ENCODE measurements at regions not wholly inside any gene's neighbourhood (a gene's known extent, or its start where the extent isn't known, plus 50 kb on each side); places are given as distances from the start of the nearest gene placed in this dataset.

DNA sequence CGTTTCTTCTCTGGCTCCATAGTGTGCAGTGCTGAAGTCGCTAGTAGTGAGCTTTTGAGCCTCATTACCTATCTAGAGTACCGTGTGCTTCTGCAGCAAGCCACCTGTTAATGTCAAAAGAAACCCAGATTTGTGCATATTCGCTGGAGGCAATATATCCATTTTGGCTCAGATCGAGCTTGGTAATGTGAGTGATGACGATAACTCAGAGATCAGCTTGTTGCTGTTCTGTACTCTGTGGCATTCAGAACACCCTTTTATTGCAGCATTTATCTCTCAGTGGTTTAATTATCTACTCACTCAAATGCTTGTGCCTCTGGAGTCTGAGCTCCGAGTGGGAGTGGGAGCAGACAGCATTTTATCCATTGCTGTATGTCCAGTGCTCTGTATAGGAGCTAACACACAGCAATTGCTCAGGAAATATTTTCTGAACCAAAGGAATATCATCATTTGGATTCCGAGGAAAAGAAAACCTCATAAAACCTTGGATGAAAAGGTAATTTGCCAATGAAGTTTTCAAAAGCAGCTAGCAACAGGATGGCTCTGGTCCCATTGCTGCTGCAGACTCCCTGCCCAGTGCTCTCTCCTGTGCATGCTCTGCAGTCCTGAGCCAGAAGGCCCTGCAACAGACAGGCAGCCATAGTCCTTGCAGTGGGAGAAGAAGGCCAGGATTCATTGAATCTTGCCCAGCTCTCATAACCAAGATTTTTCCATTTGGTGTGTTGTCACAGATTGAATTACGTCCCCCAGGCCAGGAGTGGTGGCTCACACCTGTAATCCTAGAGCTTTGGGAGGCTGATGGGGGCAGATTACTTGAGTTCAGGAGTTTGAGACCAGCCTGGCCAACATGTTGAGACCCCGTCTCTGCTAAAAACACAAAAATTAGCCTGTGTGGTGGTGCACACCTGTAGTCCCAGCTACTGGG is 183.8 kb downstream of the MYCN start:
- DNase-seq: no peak

DNA sequence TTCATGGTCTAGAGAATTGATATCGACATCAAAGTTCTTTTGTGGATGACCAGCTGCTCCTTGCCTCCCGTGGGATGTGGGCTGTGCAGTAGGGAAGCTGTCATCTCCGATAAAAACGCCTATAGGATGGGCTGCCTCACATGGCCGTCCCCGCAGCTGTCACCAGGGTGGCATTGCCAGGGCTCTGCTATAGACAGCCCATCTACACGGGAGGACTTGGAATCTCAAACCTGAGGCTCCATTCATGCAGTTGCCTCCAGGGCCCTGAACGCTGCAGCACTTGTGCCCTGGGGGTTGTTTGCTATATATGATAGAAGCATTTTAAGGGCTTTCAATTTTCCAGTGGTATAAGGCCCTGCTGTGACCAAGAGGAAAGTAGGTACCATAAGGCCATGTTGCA is 183.1 kb downstream of the MYCN start:
- no peak for DNase-seq

DNA sequence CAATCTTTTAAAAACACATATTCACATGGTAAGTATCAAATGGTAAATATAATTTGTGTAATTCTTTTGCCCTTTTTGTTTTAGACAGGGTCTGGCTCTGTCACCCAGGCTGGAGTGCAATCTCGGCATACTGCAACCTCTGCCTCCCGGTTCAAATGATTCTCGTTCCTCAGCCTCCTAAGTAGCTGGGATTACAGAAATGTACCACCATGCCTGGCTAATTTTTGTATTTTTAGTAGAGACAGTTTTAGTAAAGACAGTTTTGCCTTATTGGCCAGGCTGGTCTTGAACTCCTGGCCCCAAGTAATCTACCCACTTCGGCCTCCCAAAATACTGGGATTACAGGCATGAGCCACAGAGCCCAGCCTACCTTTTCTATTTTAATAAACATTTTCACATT is 182.2 kb downstream of the MYCN start:
- DNase-seq: no peak

DNA sequence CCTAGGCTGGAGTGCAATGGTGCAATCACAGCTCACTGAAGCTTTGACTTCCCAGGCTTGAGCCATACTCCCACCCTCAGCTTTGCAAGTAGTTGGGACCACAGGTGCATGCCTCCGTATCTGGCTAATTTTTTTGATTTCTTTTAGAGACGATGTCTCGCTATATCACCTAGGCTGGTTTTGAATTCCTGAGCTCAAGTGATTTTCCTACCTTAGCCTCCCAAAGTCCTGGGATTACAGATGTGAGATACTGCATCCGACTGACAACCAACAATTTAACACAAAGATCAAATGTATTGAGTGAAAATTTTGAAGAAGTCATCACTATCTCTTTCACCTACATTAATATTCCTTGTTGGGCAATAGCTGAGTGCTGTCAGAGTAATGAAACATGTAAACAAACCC is 181.6 kb downstream of the MYCN start:
- DNase-seq: no peak

DNA sequence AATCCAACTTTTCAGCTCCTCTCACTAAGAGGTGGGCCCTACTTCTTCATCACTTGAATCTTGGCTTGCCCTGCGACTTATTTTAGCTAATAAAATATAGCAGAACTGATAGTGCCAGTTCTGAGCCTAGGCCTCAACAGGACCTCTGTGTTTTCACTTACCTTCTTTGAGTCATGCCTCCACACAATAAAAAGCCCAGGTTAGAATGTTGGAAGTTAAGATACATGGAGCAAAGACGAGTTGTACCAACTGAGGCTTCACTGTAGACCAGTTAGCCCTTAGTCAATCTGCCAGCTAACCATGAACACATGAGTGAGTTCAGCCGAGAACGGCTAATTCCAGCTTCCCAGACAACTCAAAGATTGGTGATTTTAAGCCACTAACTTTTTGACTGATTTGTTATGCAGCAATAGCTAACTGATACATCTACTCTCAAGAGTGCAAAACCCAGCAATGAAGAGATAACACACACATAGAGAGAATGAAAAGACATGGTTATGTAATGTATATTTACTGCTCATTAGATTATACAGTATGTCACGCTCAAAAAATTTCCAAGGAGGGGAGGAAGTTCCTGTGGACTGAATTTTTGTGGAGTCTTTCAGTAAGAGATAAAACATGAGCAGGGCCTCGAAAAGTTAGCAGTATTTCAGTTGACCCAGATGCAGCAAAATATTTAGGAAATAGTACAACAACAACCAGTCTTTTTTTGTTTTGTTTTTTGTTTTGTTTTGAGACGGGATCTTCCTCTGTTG is 181.1 kb downstream of the MYCN start:
- DNase-seq: no peak

DNA sequence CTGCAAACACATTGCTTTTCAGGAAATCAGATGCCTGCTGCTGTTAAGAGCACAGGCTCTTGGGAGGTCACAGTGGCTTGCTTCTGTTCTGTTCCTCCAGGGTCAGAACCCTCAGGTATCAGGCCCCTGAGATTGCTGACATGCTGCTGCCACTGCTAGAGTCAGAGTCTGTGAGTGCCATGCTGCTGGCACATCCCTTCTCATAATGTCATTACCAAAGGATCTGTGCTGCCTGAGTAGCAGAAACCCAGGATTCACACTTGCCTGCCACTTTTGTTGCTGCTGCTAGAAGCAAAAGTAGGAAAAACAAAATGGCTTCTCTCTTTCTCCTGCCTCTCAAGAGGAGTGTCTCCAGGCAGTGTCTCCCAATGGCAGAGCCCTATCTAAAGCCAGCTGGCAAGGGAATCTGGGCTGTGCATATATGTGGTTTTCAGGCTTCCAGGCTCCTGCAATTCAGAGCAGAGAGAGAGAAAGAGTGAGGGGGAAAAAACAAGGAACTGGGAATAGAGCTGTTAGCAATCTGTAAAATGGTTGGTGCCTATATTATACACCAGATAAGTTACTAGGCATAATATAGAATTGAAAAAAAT is 180.3 kb downstream of the MYCN start:
- DNase-seq: no peak

DNA sequence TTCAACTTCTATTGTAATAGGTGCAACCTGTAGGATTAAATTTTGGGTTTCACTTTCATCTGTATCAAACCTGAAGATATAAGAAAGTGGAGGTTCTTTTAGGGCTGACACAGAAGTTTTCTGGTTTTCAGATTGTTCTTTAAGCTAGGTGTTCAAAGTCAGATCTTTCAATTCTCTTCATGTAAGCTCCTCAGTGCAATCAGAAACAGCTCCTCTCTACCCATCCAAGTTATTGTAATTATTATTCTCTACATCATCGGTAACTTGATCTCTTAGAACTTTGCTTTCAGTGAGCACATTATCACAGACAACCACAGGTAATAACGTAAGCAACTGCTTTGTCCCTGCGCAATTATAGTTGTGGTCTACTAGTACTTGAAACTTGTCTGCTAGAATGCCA is 179.4 kb downstream of the MYCN start:
- no peak for DNase-seq

DNA sequence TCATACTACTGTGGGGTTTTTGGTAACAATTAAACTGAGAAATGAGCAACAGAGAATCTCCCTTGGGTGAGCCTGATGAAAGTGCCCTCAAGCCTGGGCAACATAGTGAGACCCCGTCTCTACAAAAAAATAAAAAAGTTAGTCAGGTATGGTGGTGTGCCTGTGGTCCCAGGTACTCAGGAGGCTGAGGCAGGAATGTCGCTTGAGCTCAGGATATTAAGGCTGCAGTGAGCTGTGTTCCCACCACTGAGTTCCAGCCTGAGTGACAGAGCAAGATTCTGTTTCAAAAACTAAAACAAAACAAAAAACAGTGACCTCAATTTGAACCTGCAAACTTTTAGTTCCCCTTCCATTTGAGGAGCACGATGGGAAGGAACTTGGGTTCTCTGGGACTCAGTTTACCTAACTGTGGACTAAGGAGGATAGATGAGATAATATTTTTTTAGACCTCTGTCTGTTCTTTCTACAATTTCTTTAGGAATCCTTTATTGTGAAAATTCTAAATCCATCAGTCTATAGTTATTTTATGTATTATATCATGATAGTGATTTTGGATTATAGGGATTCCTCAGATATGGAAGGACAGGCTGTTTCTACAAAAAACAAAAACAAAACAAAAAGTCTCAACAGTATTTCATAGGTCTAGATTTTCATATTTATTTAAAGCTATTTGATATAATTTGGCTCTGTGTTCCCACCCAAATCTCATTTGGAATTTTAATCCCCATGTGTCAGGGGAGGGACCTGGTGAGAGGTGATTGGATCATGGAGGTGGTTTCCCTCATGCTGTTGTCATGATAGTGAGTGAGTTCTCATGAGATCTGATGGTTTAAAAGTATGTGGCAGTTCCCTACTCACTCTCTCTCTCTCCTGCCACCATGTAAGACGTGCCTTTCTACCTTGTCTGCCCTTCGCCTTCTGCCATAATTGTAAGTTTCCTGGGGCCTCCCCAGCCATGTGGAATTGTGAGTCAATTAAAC is 178.6 kb downstream of the MYCN start:
- no peak for DNase-seq

DNA sequence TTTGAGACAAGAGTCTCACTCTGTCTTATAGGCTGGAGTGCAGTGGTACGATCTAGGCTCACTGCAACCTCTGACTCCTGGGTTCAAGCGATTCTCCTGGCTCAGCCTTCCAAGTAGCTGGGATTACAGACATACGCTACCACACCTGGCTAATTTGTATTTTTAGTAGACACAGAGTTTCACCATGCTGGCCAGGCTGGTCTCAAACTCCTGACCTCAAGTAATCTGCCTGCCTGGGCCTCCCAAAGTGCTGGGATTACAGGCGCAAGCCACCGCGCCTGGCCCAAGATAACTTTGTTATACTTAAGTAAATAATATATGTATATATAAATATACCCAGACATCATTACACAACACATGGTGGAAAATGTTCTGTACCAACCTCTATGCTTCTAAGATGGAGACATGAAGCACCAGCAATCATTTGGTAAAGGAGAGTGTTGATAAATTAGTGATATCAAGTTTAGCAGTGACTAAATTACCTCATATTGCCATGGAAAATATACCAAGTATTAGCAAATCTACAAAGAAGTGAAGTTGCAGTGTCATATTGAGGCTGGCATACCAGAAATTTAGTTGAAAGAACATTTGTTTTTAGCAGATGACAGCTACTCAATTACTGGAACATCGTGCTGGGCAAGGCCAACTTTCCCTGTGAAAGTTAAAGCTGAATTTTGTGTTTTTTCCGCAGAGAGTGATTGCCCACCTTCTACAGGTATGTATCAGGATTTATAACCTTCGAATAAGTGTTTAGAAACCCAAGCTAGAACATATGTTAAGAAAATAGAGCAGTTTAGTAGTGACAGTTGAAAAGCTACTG is 177.7 kb downstream of the MYCN start:
- no peak for DNase-seq

DNA sequence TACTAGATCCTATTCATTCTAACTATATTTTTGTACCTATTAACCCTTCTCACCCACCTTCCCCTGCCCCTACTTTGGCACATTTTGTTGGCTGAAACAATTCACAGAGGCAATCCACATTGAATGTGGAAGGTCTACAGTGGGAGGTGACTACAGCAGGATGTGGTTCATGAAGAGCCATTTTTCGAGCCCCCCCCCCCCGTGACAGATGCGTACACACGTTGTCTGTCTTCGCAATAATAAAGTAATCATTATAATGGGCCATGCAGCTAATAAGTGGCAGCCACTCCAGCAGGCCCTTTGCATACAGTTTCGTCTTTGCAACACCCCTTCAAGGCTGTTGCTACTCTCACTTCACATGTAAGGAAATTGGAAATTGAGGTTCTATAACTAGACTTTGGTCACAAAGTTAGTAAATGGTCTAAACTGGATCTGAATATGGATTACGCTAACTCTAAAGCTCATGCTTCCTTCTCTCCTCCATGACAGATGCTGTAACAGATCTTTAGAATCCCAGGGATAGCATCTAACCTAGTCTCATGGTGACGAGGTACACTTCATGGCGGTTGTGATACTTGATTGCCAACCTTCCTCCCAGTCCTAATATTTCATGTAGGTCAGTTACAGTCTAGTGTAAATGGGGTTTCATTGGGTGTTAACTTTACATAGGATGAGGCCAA is 176.8 kb downstream of the MYCN start:
- DNase-seq: no peak

DNA sequence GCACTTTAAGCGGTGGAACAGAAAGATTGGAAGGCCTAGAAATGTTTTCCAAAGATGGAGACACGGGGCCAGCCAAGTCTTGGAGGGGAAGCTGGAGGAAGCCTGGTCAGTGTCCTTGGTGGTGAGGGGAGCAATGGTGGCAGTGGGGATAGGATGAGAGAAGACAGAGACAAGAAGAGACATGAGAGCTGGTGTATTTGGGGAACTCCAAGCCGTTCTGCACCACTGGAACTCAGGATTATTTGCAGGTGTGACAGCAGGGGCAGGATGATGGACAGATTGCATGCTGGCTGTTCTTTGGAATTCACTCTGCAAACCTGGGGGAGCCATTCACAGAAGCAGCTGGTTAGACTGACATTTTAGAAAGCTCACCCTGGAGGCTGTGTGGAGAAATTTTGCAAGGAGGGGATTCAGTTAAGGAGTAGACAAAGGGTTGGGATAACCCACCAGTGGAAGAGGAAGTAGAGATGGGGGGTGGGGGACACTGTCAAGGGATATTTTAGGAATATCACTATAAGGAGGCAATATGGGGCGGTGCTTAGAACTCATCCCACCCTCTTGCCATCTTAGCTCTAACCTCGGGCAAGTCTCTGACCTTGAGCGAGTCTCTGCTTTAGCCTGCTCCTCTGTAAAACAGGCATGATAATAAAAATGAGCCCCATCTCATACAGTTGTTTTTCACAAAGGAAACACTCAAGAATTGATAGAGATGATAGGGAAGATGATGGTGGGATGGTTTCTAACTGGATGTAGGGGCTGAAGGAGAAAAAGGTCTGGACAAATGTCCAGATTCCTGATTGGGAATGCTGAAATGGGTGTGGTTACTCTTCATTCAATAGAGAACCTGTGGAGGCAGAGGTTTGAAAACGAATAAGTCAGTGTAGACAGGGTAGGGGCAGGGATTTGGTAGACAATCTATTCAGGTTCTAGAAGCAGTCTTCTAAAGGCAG is 175.8 kb downstream of the MYCN start:
- DNase-seq: no peak

DNA sequence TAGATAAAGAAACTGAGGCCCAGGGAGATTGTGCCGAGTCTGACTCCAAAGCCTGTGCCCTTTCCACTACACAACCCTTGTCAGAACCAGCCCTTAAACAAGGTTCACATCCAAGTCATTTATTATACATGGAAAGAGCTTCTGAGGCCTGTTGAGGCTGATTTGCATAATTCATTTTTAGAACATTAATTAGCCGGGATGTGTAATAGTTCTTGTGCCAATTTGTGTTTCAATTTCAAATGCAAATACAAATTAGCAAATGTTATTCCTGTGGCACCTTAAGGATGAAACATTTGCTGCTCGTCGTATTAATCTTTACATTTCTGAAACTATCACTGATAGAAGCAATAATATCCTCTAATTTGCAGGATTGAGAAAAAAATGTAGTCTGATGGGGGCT is 174.9 kb downstream of the MYCN start:
- DNase-seq: no peak

DNA sequence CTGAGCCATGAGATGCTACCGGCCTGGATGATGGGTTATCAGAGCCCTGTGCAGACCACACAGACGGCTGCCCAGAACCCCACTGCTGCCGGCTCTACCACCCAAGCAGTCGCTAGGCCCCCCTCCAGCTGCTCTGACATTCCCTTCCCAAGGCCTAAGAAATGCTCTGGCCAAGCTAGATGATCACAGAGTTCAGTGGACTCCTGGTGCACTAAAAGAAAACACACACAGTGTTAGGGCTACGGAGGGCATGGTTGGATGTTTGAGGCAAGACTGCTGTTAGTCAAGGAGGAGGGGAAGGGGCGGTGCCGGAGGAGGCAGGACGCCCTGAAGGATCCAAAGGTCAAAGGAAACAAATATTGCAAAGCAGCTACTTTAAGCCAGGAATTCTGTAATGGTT is 174.5 kb downstream of the MYCN start:
- DNase-seq: no peak

DNA sequence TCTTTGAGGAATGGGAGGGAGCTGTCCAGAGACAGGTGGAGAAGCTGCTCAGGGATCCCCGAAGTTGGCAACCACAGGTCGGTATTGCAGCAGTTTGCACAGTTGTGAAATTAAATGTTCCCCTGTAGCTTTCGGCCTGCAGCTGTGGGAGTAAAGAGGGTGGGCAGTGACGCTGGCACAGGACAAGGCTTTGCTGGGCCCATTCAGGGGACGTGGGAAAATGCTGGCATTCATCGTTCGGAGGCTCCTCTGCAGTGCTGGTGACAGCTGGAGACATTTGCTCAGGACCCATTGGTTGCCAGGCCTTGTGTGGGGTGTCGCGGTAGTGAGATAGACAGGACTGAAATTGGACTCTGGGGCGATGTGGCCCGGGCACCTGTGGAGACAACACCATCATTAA is 173.7 kb downstream of the MYCN start:
- DNase-seq: no peak

DNA sequence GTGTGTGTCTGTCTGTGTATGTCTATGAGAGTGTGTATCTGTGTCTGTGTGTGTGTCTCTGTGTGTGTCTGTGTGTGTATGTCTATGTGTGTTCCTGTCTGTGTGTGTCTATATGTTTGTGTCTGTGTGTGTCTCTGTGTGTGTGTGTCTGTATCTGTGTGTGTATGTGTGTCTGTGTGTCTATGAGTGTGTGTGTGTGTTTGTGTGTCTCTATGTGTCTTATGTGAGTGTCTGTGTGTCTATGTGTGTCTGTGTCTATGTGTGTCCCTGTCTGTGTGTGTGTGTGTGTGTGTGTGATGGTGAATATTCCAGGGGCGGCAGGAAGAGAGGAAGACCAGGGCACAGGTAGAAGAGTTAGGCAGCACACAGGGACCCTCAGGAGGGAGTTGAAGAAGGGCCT is 173.2 kb downstream of the MYCN start:
- no peak for DNase-seq

DNA sequence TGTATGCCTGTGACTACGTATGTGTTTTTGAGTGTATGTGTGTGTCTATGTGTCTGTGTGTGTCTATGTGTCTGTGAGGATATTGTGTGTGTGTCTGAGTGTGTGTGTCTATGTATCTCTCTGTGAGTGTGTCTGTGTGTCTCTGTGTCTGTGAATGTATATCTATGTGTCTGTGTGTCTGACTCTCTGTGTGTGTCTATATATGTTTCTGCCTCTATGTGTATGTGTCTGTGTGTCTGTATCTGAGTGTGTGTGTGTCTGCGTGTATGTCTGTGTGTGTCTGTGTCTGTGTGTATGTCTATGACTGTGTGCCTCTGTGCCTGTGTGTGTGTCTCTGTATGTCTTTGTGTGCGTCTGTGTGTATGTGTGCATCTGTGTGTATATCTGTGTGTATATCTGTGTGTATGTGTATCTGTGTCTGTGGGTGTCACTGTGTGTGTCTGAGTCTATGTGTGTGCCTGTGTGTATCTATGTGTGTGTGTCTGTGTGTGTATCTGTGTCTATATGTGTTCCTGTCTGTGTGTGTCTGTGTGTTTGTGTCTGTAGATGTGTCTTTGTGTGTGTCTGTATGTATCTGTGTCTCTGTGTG is 172.7 kb downstream of the MYCN start:
- DNase-seq: no peak

DNA sequence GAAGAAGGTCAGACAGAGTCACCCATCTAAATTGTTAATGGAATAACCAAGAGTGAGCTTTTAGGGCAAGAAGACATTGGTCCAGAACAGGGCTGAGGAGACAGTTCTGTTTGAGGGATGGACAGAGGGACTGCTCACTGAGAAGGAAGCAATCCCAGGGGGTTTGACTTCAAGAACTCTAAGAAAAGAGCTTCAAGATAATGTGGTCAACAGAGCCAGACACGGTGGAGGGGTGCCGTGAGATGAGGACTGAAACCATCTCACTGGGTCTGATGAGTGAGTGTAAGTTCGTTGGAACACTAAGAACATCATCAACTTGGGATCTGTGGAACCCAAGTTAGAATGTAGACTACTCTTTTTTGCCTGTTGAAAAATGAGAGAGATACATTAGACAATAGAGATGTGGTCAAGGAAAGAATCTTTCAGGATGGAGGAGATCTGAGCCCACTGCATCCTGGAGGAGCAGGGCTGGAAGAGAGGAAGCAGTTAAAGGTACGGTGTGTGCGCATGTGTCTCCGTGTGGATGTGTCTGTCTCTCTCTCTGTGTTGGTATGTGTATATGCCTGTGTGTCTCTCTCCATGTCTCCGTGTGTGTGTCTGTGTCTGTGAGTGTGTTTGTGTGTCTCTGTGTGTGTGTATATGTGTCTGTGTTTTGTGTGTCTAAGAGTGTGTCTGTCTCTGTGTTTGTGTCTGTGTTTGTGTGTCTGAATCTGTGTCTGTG is 172.1 kb downstream of the MYCN start:
- no peak for DNase-seq

DNA sequence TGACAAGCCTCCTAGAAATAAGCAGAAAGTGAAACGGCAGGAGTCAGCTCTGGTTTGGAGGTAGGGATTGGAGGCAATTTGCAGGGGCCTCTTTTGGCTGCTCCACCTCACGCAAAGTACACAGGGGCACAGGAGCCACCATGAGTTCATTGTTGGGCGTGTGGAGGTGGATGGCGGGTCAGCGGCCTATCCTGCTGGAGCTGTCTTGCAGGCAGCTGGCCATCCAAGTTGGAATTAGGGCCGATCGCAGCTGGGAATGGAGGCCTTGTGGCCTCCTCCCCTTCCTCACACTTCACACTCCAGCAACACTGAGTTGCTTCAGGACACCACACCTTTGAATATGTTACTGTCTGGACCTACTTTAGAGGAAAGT is 171.5 kb downstream of the MYCN start:
- no peak for DNase-seq

DNA sequence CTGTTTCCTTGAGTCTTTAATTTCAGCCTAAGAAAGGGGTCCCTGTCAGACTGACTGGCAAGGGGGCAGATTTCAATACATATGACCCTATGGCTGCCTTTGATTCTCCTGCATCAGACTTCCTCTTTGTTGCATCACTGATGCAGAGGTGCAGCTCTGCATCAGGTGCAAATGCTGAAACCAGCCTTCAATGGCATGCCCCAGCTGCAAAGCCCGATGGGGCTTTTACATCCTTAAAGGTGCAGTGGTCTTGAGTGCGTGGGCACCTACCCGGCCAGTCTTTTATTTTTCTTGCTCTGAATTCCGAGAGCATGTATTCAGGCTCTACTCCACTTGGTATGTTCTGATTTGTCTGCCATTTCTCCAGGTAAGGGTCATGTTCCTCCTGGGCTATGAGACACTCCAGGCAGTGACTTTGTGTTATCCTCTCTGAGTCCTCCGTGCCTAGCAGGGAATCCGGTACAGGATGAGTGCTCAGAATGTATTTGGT is 169.5 kb downstream of the MYCN start:
- DNase-seq: no peak

Data from activated CD4-positive, alpha-beta T cell treated with anti-CD3 and anti-CD28 coated beads, Interleukin-2, amount 50 U/mL, for 4 hours (primary cell).